ENCODE measurements at regions not wholly inside any gene's neighbourhood (a gene's known extent, or its start where the extent isn't known, plus 50 kb on each side); places are given as distances from the start of the nearest gene placed in this dataset.

- no peak for TF ChIP-seq YY1 (IDR thresholded peaks at IDR 0.05; ENCODE audit: insufficient read depth, insufficient read length)
- TF ChIP-seq ZNF274 (IDR thresholded peaks at IDR 0.05; ENCODE audit: low read depth, low read length): no peak
- no peak for TF ChIP-seq SUZ12 (IDR thresholded peaks at IDR 0.05; ENCODE audit: extremely low read depth, insufficient read depth, insufficient read length)
Observed at GRCh38 chr13:59447031-59447430, 716.7 kb downstream of the DIAPH3 start.

Measured in NT2/D1 (cell line).